Ectodermal cell (in vitro differentiated cells): ENCODE measurements at regions not wholly inside any gene's neighbourhood (a gene's known extent, or its start where the extent isn't known, plus 50 kb on each side); places are given as distances from the start of the nearest gene placed in this dataset.

ENCODE experiments used
- H3K27ac ChIP-seq: 2 replicates; pipeline ENCODE4 v1.7.0; 2013; ENCODE audit warnings: mild to moderate bottlenecking, low read depth, low read length; ENCODE audit not compliant: insufficient read depth, poor library complexity, severe bottlenecking
- H3K27me3 ChIP-seq: 2 replicates; pipeline ENCODE4 v1.7.0; 2013; ENCODE audit warnings: mild to moderate bottlenecking, low read length; ENCODE audit not compliant: insufficient read depth, control insufficient read depth, poor library complexity, severe bottlenecking
- H3K36me3 ChIP-seq: one replicate; pipeline ENCODE4 v1.7.0; 2013; ENCODE audit warnings: low read length; ENCODE audit not compliant: control insufficient read depth, insufficient read depth
- H3K4me1 ChIP-seq: one replicate; pipeline ENCODE4 v1.7.0; 2013; ENCODE audit warnings: low read length; ENCODE audit not compliant: control insufficient read depth, insufficient read depth
- H3K4me3 ChIP-seq: 2 replicates; pipeline ENCODE4 v1.7.0; 2013; ENCODE audit warnings: low read depth, low read length, control low read depth; ENCODE audit not compliant: insufficient read depth
- H3K9me3 ChIP-seq: 2 replicates; pipeline ENCODE4 v1.7.0; 2013; ENCODE audit warnings: mild to moderate bottlenecking, low read length, moderate library complexity; ENCODE audit not compliant: control insufficient read depth
- WGBS, 2 experiments: methylation state at CpG; one replicate each; pipeline ENCODE4 v1.1.7; 2013; ENCODE audit warnings: missing lambda C conversion rate in 2 of 2; 5-methylcytosine and 5-hydroxymethylcytosine counted together

DNA sequence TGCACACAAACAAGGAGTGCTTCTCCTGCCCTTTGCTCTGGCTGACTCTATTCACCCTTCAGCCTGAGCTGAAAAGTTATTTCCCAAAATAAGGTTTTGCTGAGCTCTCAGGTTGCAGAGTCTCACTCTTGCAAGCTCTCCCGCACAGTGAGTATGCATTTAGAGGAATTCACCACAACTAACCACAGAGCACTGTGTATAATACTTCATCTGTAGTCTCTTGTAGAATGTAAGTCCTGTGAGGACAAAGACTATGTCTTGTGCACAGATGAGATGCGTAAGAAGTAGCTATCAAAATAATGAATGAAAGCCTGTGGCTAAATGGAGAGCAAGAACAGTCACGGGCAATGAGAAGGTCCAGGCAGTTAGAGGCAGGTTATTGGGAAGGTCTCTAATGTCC, 156.5 kb upstream of the SLCO3A1 start:
- Histone ChIP-seq H3K36me3 (no peaks in the 10 kb centered on the region), H3K4me1 (peaks cover 12% of the 10 kb centered on the region)
- WGBS, 2 experiments: 95 to 98% methylated on average over 2 to 3 of the region's 3 CpGs

DNA sequence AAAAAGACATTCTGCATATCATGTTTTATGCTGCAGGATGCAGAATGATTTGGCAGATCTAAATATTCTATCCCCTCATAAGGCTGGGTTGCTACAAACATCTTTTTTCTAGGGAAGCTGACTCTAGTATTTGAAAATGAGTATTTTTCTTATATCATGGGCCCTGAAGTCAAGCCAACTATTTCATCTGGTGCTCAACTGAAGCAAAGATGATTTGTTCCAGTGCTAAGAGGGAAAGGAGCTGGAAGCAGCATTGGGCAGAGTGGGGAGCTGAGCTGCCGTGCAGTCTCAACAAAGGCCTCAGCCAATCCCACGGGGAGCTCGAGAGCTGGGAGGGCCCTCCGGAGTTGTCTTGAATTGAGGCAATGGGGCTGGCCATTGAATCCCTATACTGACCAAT, 155.3 kb upstream of the SLCO3A1 start:
- no peak overlapping the region for H3K27ac ChIP-seq
- H3K9me3 ChIP-seq: no peaks in the 10 kb centered on the region
- no peaks in the 10 kb centered on the region for H3K36me3 ChIP-seq
- 90 to 92% methylated on average over 4 of the region's 4 CpGs for WGBS, 2 experiments
- peaks cover 12% of the 10 kb centered on the region for H3K4me1 ChIP-seq
- no peaks in the 10 kb centered on the region for H3K27me3 ChIP-seq
- H3K4me3 ChIP-seq: no peak overlapping the region

More for the DNA sequence above, 156.5 kb upstream of the SLCO3A1 start:
- H3K9me3 ChIP-seq: no peaks in the 10 kb centered on the region
- H3K27me3 ChIP-seq: no peaks in the 10 kb centered on the region
- no peak overlapping the region for H3K27ac ChIP-seq
- no peak overlapping the region for H3K4me3 ChIP-seq

DNA sequence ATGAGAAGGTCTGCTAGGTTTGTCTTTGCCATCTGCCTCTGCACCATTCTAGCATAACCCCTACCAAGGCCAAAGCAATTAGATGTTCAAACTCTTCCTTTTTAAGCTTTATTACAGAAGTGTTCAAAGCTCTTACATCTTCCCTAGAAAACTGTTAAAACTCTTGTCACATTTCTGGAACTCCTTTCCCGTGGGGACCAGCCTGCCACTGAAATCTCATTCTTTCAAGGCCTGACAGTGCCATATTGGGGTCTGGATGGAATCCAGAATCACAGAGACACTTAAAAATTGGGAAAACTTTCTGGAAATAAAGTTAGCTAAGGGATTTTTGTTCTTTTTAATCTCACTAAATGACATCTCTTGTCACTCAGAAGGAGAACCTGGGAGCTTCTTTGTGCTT, 153.8 kb upstream of the SLCO3A1 start:
- Histone ChIP-seq H3K27me3 (no peaks in the 10 kb centered on the region), H3K36me3 (no peaks in the 10 kb centered on the region), H3K27ac (no peak overlapping the region), H3K4me3 (no peak overlapping the region), H3K9me3 (no peaks in the 10 kb centered on the region), H3K4me1 (peaks cover 4% of the 10 kb centered on the region)
- 84 to 100% methylated on average over 1 of the region's 1 CpG for WGBS, 2 experiments

DNA sequence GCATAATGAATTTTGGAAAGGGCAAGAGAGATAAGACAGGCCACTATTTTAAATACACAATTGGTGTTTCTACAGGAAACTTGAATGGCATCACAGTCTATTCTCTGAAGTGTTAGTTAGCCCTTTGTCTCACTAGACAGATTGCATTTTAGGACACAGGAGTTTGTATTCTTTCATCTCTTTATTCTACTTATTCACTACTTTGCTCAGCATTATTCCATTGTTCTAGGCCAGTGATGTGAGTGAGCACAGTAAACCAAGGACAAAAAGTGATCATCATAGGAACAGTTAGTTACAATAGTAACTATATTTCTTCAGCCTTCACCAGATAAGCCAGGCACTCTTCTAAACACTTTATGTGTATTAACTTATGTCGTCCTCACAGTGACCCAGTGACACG, 150.2 kb upstream of the SLCO3A1 start:
- Histone ChIP-seq H3K4me1 (no peaks in the 10 kb centered on the region), H3K4me3 (no peak overlapping the region), H3K9me3 (no peaks in the 10 kb centered on the region), H3K27me3 (no peaks in the 10 kb centered on the region), H3K36me3 (no peaks in the 10 kb centered on the region), H3K27ac (no peak overlapping the region)
- WGBS, 2 experiments: 82 to 100% methylated on average over 1 to 2 of the region's 2 CpGs

DNA sequence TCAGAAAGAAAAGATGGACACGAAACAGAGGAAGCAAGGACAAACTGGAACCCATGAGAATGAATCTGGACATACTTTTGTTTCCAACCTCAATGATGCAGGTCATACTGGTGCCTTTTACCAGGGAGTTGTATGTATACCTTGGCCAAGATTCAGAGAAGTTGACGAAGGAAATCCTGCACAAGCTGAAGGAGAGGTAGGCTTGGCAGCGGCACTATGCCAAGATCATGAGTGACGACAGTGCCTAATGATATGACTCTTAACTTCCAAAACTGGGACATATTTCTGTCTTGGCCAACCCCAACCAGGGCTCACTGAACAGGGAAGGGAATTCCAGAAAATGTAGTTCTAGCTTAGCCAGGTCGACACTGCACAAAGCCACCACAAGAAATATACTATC, 149.2 kb upstream of the SLCO3A1 start:
- H3K4me3 ChIP-seq: no peak overlapping the region
- H3K27ac ChIP-seq: no peak overlapping the region
- no peaks in the 10 kb centered on the region for H3K27me3 ChIP-seq
- no peaks in the 10 kb centered on the region for H3K9me3 ChIP-seq
- no peaks in the 10 kb centered on the region for H3K36me3 ChIP-seq
- H3K4me1 ChIP-seq: no peaks in the 10 kb centered on the region
- 93 to 99% methylated on average over 5 of the region's 5 CpGs for WGBS, 2 experiments

DNA sequence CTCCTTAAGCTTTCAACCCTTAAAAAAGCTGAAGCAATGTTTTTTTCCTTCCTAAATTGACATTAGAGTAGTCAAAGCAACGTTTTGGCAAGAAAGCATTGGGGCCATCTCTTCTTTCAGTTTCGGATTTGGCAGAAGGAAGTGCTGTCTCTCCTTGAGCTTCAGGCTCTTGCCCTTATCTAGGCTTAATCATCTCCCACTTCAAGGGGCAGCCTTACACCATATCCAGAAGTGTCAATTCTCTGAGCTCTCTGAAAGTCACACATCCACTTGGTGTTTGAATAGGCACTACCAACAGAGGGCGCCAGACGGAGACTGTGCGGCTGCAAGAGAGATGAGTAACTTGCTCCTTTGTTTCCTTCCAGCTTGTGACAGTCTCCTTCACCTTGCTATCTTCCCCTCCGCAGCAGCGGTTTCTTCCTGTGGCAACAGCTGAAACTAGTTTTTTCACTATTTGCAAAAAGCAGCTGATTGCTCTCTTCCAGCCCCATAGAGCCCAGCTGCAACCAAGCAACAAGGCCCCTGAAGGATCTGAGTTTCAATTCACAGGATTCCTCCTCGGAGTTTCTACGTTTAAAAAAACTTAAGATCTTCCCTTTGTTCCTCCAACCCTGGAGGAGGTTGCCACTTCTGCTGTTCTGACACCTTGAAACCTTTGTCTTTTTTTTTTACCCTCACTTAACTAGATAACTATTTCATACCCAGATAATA, 147.0 kb upstream of the SLCO3A1 start:
- 29 to 32% methylated on average over 9 of the region's 9 CpGs for WGBS, 2 experiments

DNA sequence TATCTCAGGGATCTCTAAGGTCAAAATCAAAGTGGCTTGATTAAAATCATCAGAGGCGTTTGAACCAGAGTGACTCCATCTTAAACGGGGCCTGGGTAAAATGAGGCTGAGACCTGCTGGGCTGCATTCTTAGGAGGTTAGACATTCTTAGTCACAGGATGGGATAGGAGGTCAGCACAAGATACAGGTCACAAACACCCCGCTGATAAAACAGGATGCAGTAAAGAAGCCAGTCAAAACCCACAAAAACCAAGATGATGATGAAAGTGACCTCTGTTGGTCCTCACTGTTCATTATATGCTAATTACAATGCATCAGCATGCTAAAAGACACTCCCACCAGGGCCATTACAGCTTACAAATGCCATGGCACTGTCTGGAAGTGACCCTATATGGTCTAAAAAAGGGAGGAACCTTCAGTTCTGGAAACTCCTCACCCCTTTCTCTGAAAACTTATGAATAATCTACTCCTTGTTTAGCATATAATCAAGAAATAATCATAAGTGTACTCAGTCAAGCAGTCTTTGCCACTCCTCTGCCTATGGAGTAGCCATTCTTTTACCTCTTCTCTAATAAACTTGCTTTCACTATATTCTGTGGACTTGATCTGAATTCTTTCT, 143.3 kb upstream of the SLCO3A1 start:
- Histone ChIP-seq H3K4me1 (no peaks in the 10 kb centered on the region), H3K36me3 (no peaks in the 10 kb centered on the region), H3K9me3 (no peaks in the 10 kb centered on the region), H3K27ac (no peak overlapping the region), H3K27me3 (no peaks in the 10 kb centered on the region), H3K4me3 (no peak overlapping the region)
- WGBS, 2 experiments: 83 to 86% methylated on average over 3 of the region's 3 CpGs

More for the DNA sequence above, 147.0 kb upstream of the SLCO3A1 start:
- no peaks in the 10 kb centered on the region for H3K27me3 ChIP-seq
- no peak overlapping the region for H3K27ac ChIP-seq
- no peak overlapping the region for H3K4me3 ChIP-seq
- H3K4me1 ChIP-seq: no peaks in the 10 kb centered on the region
- H3K36me3 ChIP-seq: no peaks in the 10 kb centered on the region
- H3K9me3 ChIP-seq: no peaks in the 10 kb centered on the region

DNA sequence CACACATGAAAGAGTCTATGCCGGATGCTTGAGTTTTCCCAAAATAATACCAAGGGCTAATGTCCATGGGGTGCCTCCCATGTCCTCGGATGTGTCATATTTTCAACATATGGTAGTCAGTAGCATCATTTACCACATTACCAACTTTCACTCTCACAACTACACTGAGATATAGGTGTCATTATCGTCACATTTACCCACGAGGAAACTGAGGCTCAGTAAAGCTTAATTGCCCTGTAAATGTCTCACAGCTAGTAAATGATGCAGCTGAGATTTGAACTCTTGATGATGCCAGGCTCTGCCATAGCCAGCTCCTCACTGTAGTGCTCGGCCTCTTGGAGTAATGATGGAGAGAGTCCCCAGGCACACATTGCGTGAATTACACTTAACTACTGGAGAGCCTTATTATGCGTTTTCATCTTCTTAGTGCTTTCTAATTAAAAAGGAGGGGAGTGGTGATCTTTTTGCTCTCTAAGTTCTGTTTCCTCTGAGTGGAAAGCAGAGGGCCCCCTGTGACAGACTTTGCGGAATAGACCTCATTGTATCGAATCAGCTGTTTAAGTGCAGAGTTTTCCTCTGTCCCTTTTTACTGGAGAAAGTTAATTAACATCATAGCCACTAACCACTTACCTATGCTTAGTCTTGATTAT, 142.0 kb upstream of the SLCO3A1 start:
- no peak overlapping the region for H3K27ac ChIP-seq
- no peaks in the 10 kb centered on the region for H3K9me3 ChIP-seq
- no peak overlapping the region for H3K4me3 ChIP-seq
- H3K36me3 ChIP-seq: no peaks in the 10 kb centered on the region
- H3K27me3 ChIP-seq: no peaks in the 10 kb centered on the region
- no peaks in the 10 kb centered on the region for H3K4me1 ChIP-seq
- WGBS, 2 experiments: 90 to 95% methylated on average over 9 of the region's 9 CpGs

DNA sequence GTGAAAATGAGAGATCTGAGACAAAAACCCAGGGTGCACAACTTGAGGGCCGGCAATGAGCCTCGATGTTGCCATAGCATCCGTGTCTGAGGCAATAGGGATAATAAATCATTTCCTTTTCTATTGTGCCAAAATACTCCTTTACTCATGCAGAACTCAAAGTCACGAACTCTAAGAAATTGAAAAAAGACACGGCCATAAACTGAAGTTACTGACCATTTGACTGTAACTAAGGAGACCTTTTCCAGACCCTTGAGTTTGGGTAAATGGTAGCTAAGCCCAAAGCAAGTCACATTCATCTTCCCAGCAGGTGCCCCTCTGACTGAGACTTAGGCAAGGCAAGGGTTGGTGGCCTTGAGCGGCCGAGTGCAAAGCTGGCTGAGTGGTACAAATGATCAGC, 141.2 kb upstream of the SLCO3A1 start:
- WGBS, 2 experiments: 89 to 92% methylated on average over 7 of the region's 7 CpGs
- Histone ChIP-seq H3K4me1 (no peaks in the 10 kb centered on the region), H3K4me3 (no peak overlapping the region), H3K9me3 (no peaks in the 10 kb centered on the region), H3K36me3 (no peaks in the 10 kb centered on the region), H3K27ac (no peak overlapping the region), H3K27me3 (no peaks in the 10 kb centered on the region)

DNA sequence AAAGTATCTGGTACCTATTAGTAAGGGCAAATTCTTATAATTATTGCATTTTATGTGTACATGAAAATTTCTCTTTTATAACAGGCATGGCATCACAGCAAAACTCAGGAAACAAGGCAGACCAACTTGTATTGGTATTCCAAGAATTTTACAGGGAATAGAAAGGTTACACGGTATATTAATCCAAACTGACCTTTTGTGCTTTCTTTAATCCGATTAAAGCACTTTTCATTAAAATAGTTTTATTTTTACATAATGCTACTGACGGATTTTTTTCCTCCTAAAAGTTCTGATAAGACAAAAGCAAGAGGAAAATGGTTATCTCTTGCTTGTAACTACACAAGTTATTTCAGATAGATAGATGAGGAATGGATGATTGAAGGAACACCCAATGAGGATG, 137.0 kb upstream of the SLCO3A1 start:
- Histone ChIP-seq H3K36me3 (no peaks in the 10 kb centered on the region), H3K4me3 (no peak overlapping the region), H3K9me3 (no peaks in the 10 kb centered on the region), H3K27ac (no peak overlapping the region), H3K4me1 (no peaks in the 10 kb centered on the region), H3K27me3 (no peaks in the 10 kb centered on the region)
- WGBS, 2 experiments: 92 to 95% methylated on average over 1 to 3 of the region's 3 CpGs
